ENCODE measurements at regions not wholly inside any gene's neighbourhood (a gene's known extent, or its start where the extent isn't known, plus 50 kb on each side); places are given as distances from the start of the nearest gene placed in this dataset.

- H3K27me3 ChIP-seq (ENCODE audit: insufficient read depth, poor library complexity, severe bottlenecking) = no peaks in the 10 kb centered on the region
- peak in 1 of 2 experiments; percentile 4 for DNase-seq (ENCODE audit: low read depth in 1 of 2, low spot score in 1 of 2)
- no peak overlapping the region for H3K4me3 ChIP-seq (replicated peaks; ENCODE audit: insufficient read depth, low read length)
- no peak for TF ChIP-seq GABPA (IDR thresholded peaks at IDR 0.05; ENCODE audit: low read depth)
- TF ChIP-seq SPI1 (IDR thresholded peaks at IDR 0.05; ENCODE audit: borderline replicate concordance, low read depth) = no peak
- no peak for TF ChIP-seq POLR2AphosphoS5 (IDR thresholded peaks at IDR 0.05; ENCODE audit: low read depth)
- no peak for TF ChIP-seq REST (IDR thresholded peaks at IDR 0.05; ENCODE audit: insufficient replicate concordance, low read depth)
- no peak for TF ChIP-seq CTCF (IDR thresholded peaks at IDR 0.05; ENCODE audit: insufficient read depth, low read length)
- H3K27ac ChIP-seq (replicated peaks) = no peak overlapping the region
Observed at GRCh38 chr20:48350313-48350988, 477.3 kb downstream of the PREX1 start.

- no peaks in the 10 kb centered on the region for H3K27me3 ChIP-seq (ENCODE audit: insufficient read depth, poor library complexity, severe bottlenecking)
- no peak overlapping the region for H3K27ac ChIP-seq (replicated peaks)
- no peak for DNase-seq (ENCODE audit: low read depth in 1 of 2, low spot score in 1 of 2)
- no peak for TF ChIP-seq REST (IDR thresholded peaks at IDR 0.05; ENCODE audit: insufficient replicate concordance, low read depth)
- TF ChIP-seq GABPA (IDR thresholded peaks at IDR 0.05; ENCODE audit: low read depth) = no peak
- TF ChIP-seq POLR2AphosphoS5 (IDR thresholded peaks at IDR 0.05; ENCODE audit: low read depth) = no peak
- no peak for TF ChIP-seq SPI1 (IDR thresholded peaks at IDR 0.05; ENCODE audit: borderline replicate concordance, low read depth)
- TF ChIP-seq CTCF (IDR thresholded peaks at IDR 0.05; ENCODE audit: insufficient read depth, low read length) = no peak
- H3K4me3 ChIP-seq (replicated peaks; ENCODE audit: insufficient read depth, low read length) = no peak overlapping the region
Observed at GRCh38 chr20:48349656-48350055, 478.1 kb downstream of the PREX1 start.

GRCh38 chr20:48348022-48348421 lies 479.8 kb downstream of the PREX1 start:
- Histone ChIP-seq H3K4me3 (replicated peaks; ENCODE audit: insufficient read depth, low read length) (no peak overlapping the region), H3K27me3 (ENCODE audit: insufficient read depth, poor library complexity, severe bottlenecking) (no peaks in the 10 kb centered on the region), H3K27ac (replicated peaks) (no peak overlapping the region)
- no peak for DNase-seq (ENCODE audit: low read depth in 1 of 2, low spot score in 1 of 2)
- TF ChIP-seq REST (IDR thresholded peaks at IDR 0.05; ENCODE audit: insufficient replicate concordance, low read depth) (no peak), POLR2AphosphoS5 (IDR thresholded peaks at IDR 0.05; ENCODE audit: low read depth) (no peak), GABPA (IDR thresholded peaks at IDR 0.05; ENCODE audit: low read depth) (no peak), CTCF (IDR thresholded peaks at IDR 0.05; ENCODE audit: insufficient read depth, low read length) (no peak), SPI1 (IDR thresholded peaks at IDR 0.05; ENCODE audit: borderline replicate concordance, low read depth) (no peak)
